ENCODE measurements at regions not wholly inside any gene's neighbourhood (a gene's known extent, or its start where the extent isn't known, plus 50 kb on each side); places are given as distances from the start of the nearest gene placed in this dataset.

DNA sequence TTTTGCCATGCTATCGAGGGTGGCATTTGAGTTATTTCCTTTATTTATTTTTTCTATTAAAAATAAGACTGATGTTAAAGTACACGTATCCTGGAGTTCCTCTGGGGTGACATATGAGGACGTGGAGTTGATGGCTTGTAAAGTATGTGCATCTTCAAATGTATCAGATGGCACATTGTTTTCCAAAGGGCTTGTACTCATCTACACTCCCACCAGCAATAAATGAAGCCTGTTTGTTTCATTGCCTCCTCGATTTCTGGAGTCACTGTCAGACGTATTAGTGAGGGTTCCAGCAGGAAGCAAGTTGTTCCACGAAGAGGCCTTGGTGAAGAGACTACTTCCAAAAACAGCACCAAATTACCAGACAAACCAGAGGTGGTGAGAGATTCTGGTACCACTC, 423.9 kb downstream of the NPHP4 start:
- no peak for DNase-seq (ENCODE audit: low spot score)

DNA sequence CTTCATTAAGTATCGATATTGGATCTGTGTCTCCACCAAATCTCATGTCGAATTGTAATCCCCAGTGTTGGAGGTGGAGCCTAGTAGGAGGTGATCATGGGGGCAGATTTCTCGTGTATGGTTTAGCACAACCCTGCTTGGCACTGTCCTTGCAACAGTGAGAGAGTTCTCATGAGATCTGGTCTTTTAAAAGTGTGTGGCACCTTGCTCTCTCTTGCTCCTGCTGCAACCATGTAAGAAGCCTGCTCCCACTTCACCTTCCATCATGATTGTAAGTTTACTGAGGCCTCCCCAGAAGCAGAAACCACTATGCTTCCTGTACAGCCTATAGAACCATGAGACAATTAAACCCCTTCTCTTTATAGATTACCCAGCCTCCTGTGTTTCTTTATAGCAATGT, 424.4 kb downstream of the NPHP4 start:
- no peak for DNase-seq (ENCODE audit: low spot score)

DNA sequence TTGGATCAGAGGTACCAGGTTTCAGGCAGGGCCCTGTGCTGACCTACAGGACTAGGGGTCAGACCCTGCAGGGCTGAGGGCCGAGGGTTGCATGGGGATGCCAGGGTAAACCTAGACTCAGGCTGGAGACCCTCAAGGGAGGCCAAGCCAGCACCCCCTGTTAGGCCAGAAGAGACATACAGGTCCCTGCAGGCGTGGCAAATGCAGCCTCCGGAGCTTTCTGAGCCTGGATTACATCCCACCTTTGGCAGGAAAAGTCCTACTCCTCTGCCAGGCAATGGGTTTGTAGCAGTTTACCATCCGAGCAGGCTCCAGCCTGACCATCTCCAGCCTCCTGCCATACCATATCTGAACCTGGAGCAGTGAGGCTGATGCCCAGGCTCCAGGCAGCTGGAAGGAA, 425.3 kb downstream of the NPHP4 start:
- DNase-seq (ENCODE audit: low spot score): no peak

DNA sequence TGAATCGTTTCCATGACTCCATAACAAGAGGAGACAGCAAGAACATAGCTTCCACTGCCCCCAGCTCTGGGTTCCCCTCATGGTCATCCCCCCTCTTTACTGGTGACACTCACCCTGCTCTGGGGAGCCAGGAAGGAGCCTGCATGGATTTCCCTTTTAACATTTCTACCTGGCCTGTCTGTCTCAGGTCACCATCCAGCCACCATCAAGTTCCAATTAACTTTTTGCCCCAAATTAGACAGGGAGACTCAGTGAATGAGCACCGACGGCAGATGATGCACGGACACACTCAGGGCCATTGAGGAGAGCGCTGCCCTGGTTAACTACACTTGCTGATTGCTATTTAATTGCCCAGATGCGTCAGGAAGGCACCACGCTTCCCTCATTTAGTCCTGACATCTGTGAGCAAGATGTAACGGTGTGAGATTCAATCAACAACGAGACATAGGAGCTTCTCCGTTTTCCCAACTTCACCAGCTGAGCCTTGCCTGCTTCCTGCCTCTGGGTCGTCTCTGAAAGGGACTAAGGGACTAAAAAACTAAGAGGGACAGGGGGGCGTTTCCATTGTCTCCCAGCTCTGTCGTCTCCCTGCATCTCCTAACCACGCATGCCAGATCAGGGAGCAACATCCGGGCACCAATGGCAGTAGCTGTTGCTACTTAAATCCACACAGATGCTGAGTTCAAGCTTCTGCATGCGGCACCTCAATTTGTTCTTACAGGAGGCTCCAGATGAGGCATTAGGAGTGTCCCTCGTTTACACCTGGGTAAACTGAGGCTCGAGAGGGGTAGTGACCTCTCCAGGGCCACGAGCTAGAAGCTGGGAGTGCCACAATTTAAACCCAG, 426.7 kb downstream of the NPHP4 start:
- no peak for DNase-seq (ENCODE audit: low spot score)

DNA sequence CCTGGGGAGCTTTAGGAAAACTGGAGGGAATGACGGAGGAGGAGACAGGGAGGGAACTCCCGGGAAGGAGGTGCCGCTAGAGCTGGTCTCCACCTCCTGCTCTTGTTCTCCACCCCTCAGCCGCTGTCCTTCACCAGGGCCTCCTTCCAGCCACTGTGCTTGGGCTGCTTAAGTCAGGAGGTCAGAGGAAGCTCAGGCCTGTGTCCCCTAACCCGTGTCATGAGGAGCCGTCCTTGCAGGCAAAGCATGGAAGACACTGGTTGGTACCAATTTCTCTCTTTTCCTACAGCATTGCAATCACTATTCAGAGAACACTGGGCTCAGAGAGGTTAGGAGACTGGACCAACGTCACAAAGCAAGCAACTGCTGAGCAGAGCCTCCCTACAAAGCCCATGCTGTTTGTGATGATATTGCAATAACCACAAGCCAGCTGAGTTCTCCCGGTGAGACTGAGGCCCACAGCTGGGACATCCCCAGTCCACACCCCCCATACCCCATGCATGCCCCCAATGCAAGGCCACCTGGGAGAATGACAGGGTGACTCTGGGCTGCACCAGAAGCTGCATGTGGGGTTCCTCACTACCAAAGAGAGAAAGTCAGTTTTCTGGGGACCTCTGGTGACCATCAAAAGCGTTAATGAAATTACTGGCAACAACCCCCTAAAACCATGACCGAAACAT, 427.5 kb downstream of the NPHP4 start:
- DNase-seq (ENCODE audit: low spot score): no peak

DNA sequence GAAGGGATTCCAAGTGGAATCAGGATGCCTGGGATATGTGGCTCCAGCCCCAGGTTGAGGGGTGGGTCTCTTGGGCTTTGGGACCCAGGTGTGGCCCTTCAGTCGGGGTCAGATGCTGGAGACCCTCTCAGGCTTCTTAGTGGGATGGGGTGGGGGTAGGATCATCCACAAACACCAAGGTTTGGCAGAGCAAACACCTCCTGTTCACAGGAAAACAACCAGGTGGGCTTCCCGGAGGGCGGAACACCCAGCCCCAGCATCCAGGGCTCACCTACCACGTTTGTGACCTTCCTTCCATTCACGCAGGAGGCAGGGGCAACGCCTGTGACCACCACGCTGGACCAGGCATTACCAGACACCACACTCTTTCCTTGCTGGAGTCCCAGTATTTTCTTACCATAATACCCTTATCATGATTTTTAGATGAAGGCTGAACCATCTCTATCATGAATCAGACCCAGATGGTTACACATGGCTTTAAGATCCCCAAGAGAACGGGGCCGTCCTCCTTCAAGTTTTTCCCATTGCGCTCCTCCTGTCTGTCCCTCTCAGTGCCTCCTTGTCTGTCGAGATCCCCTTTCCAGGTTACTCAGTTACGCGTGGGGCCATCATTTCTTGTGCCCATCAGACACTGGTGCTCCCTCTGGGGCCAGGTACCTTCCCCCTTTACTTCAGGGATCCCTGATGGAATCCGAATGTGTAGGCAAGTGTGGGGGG, 428.2 kb downstream of the NPHP4 start:
- no peak for DNase-seq (ENCODE audit: low spot score)

DNA sequence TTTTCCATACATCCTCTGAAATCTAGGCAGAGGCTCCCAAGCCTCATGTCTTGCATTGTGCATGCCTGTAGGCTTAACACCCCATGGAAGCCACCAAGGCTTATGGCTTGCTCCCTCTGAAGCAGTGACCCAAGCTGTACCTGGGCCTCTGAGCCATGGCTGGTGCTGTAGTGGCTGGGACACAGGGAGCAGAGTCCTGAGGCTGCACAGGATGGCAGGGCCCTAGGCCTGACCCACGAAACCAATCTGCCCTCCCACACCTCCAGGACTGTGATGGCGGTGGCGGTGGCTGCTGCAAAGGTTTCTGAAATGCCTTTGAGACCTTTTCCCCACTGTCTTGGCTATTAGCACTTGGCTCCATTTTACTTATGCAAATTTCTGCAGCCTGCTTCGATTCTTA, 429.5 kb downstream of the NPHP4 start:
- no peak for DNase-seq (ENCODE audit: low spot score)

DNA sequence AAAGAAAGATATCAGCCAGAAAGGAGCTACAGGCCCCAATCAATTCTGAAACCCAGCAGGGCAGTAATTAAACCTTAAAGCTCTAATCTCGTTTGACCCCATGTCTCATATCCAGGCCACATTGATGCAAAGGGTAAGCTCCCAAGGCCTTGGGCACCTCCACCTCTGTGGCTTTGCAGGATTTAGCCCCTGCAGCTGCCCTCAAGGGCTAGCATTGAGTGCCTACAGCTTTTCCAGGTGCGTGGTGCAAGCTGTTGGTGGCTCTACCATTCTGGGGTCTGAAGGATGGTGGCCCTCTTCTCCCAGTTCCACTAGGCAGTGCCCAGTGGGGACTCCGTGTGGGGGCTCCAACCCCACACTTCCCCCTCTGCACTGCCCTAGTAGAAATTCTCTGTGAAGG, 429.9 kb downstream of the NPHP4 start:
- DNase-seq (ENCODE audit: low spot score): no peak

DNA sequence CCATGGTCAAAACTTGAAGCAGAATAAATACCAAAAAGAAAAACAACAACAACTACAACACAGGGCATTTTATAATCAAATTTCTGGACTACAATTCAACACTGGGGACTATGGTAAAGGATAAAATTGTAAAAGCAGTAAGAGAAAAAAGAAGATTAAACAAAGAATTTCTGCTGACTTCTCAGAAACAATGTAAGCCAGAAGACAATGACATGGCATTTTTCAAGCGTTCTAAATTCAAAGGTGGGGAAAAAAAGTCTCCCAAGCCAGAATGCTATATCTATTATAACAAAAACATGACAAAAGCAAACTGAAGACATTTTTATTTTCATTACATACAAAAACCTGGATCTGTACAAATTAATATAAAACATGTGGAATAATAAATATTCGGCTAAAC, 433.1 kb downstream of the NPHP4 start:
- no peak for DNase-seq (ENCODE audit: low spot score)

DNA sequence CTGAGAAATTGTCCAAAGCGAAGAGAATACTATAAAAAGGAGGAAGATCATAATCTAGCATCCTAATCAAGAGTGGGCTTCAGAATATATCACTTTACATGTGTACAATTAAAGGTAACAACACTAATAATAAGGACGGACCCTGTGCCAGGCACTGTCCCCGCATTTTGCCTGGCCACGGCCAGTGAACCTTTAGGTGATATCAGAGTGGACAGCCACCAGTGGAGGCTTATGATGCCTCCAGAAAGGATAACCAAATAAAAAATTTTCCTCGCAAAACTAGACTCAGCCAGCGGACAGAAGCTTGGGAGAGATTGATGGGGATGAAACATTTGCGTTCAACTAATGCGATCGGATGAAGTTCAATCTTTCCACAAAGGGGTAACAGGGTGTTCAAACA, 436.4 kb downstream of the NPHP4 start:
- DNase-seq (ENCODE audit: low spot score): no peak

DNA sequence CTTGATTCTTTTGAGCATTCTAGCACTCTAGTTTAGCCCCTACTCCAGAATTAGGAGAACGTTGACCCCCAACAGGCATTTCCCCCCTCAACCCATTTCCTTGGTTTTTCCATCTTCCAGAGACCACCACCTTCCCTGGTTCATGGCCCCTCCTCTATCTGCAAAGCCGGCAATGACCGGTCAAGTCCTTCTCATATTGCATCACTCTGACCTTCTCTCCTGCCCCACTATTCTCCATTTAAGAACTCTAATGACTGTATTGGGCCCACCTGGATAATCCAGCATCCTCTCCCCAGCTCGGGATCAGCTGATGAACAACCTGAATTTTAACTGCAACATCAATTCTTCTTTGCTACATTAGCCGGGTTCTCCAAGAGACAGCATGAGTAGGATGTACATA, 437.4 kb downstream of the NPHP4 start:
- DNase-seq (ENCODE audit: low spot score): no peak

DNA sequence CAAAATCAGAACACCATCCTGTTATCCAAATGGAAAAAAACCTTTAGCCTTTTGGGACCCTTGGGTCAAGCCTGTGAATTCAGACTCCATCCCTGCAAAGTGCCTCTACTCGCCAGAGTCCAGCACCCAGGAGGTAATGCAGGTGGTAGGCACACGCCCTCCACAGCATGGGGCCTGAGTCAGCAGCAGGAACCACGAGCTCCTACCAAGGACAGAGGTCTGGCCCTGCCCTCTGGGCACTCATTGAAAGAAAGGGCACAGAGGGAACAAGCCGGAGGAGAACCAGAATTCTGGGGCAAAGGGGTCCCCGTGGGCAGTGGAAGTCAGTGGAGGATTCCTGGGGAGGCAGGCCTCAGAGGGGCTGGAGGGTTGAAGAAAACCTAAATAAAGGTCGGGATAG, 438.1 kb downstream of the NPHP4 start:
- no peak for DNase-seq (ENCODE audit: low spot score)

DNA sequence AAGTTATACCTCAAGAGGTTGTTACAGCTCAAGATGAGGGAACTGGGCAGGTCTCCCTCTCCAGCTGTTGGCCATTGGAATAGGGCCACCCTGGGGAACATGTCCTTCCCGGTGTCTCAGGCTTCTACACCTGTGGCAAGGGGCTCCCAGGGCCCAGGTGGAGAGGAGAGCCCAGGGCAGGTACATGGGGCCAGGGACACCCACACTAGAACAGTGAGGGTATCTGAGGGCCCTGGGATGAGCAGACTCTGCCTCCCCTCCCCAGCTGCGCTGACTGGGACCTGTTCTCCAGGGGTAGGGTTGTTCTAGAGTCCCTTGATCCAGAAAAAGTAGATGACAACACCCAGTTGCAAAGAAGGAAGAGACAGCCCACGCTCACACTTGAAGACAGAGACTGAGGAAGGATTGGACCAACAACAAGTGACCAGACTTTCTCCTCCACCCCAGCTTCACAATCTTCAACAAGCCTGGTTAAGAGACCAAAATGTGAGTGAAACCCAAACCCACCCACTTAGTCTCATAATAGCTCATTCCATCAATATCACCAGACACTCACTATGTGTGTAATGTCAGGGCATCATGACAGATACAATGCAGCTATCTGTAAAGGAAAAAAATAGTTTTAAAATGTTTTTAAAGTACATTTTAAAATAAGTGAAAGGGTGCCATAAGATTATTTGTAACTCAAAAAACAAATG, 439.3 kb downstream of the NPHP4 start:
- DNase-seq (ENCODE audit: low spot score): no peak

DNA sequence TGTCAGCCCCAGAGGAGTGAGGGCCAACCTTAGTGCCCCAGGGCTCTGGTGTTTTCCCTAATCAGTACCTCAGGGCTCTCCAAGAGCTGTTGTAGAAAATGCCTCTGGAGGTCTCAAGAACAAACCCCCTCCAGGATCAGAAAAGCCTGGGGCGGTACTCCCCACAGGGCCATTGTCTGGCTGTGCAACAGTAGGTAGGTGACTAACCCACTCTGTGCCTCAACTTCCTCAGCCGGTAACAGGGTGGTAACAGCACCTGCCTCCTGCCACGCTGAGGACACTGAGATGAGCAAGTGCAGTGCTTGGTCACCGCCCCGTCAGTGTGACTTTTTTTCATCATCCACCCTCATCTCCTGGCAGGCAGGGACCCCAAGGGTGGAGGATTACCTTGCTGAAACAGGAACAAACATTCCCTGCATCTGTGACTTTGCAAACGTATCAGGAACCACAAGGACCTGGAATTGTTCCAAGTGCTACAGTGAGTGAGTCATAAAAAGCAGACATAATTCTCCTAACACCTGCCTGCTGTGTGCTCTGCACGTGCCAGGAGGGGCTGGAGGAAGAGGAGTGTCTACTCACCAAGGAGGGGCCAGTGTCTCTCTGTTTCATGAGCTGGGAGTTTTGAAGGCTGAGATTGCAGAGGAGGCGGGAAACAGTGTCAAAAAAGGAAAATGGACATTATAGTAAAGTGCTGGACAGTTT, 440.8 kb downstream of the NPHP4 start:
- DNase-seq (ENCODE audit: low spot score): peak; percentile 32

DNA sequence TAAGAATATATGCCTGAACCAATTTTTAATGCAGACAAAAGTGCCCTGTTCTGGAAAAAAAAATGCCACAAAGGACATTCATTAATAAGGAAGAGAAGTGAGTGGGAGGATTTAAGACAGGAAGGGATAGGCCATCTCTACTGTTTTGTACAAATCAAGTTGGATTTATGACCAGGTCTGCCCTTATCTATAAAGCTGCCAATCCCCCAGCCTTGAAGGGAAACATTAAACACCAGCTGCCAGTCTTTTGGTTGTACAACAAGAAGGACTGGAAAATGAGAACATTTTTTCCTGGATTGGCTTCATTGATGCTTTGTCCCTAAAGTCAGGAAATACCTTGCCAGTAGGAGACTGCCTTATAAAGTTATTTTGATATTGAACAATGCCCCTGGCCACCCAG, 444.0 kb downstream of the NPHP4 start:
- no peak for DNase-seq (ENCODE audit: low spot score)

DNA sequence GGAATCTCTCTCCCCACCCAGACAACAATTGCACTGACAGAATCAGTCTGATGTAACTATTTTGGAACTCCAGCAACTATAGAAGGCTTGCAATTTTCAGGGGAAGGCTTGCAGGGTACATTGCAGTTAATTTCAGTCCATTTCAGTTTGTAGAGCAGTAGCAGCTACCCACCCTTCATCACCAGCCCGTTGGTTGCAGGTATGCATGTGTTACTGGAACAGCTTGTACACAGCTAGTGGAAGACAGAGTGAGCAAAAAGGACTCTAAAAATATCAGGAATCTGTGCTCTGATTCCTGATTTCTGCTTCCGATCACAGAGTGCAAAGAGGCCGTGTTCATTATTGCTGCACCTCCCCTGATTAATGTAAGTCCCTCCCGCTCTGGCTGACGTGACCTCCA, 449.0 kb downstream of the NPHP4 start:
- no peak for DNase-seq (ENCODE audit: low spot score)

DNA sequence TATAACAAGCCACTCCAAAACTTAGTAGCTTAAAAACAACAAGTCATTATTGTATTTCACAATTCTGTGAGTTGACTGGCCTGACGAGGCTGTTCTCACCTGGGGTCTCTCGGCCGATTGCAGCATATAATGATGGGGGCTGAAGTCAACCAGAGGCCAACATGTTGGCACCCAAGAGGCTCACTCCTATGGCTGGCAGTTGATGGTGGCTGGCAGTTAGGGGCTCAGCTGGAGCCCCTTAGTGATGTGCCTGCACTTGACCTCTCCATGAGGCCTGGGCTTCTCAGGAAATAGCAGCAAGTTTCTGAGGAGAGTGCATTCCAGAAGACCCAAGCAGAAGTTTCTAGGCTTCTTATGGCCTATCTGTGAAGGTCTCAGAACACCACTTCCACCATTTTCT, 459.4 kb downstream of the NPHP4 start:
- DNase-seq (ENCODE audit: low spot score): no peak

DNA sequence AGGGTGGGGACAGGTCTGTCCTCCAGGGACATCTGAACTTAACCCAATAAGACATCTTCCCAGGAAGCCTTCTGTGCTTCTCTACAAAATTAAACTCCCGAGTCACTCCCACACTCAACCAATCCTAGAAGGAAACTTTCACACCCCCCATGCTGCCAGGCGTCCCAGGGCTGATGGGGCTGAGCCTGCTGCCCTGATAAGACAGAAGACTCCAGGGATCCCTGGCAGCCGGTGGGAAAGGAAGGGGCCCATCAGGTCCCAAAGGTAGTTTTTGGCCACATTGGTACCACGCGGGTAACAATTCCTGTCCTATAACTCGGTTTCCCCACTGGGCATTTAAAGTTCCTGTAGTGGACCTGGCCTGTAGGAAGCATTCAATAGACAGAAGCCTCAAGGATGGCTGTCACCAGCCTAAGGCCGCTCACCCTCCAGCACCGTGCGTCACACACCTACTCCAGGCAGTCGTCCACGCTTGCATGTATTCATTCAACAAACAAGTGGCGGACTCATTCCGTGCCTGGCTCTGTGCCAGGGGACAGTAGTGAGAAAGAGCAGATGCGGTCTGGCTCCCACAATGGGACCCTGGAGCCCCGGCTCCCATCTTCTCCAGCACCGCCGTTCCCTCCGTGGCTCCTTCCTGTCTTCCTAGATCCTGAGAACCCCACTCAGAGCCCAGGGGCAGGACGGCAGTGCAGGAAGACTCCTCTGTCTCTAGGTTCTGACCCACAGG, 465.2 kb downstream of the NPHP4 start:
- no peak for DNase-seq (ENCODE audit: low spot score)

DNA sequence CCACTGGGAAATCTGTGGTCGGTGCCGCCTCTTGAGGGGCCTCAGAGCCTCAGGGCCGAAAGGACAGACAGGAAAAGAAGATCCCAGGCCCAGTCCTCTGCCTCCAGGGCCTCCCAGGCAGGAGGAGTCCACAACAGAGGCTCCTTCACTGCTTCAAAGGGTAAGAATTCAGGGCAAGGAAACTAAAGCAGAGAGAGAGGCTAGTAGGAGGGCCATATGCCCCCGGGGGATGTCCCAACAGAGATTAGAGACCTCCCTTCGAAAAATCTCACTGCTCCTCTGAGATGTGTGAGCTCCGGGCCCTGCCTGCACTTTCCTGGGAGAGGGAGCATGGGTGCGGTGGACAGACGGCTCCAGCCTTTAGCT, 465.9 kb downstream of the NPHP4 start:
- DNase-seq (ENCODE audit: low spot score): no peak

DNA sequence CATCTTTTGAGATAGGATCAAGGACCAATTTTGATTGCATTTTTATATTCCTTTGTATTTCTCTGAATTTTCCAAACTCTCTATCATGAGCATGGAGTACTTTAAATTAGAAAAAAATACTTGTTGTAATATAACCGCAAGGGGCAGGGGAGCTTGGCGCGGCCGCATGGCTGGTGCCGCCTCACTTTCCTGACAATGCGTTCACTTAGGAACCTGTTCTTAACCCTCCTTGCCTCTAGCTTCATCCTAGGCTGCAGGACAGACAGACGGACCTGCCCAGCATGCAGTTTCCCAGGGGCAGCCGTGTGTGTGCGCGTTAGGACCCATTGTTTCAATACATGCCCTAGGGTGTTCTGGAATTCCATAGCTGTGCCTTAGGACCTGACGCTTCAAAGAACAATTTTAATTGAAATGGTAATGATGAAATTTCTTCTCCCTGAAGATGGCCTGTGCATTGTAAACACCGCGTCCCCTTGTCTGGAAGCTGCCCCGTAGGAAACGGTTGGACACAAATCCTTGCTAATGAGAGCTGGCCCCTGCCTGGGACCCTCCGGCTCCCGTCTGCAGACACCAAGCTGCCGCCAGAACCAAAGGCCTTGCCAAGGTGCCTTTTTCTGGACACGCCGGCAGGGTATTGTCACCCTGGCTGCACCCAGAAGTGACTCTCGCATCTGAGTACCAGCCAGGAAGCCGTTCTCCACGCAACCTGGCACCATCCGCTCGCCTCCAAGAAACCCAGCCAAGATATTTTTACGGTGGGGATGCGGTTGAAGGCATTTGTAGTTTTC, 466.4 kb downstream of the NPHP4 start:
- no peak for DNase-seq (ENCODE audit: low spot score)
